OCI-LY7 (cell line): ENCODE measurements at regions not wholly inside any gene's neighbourhood (a gene's known extent, or its start where the extent isn't known, plus 50 kb on each side); places are given as distances from the start of the nearest gene placed in this dataset.

Source experiments
- CTCF ChIP-seq: fragments of 200-600 bp; sonication (generic); conservative IDR thresholded peaks from 2 replicates; pipeline ENCODE4 v1.5.1; 2014; ENCODE audit warnings: mild to moderate bottlenecking, antibody characterized with exemption, low read length, moderate library complexity, mixed read lengths
- EZH2phosphoT487 ChIP-seq: fragments of 200-600 bp; sonication (generic); IDR thresholded peaks from 2 replicates; pipeline ENCODE4 v1.6.1; 2018; ENCODE audit warnings: low read depth, borderline replicate concordance, mild to moderate bottlenecking, mixed run types, antibody characterized with exemption, low read length, moderate library complexity, mixed read lengths

- no peak for TF ChIP-seq CTCF
- no peak for TF ChIP-seq EZH2phosphoT487
Observed at GRCh38 chrX:39787999-39788398, 309.8 kb downstream of the BCOR start.
